Right renal cortex interstitium (tissue), 3 donors: ENCODE measurements at regions not wholly inside any gene's neighbourhood (a gene's known extent, or its start where the extent isn't known, plus 50 kb on each side); places are given as distances from the start of the nearest gene placed in this dataset.
"Not testable (repeated sequence)": the region's sequence is repeated elsewhere in the genome, so short reads cannot be mapped to it uniquely, and the experiment has no call there.

ENCODE experiments used
- DNase-seq, 3 donors: peaks; one replicate each; pipeline ENCODE4 v3.0.0-alpha.2; 2013; ENCODE audit warnings: low read depth in 3 of 3, low spot score in 2 of 3

- DNase-seq, result not testable (repeated sequence)
These were observed 294.7 kb upstream of the TEKT4 start for GRCh38 chr2:94576486-94576885.

- DNase-seq, result peak in 2 of 3 donors; percentile 29 to 36
These were observed 294.1 kb upstream of the TEKT4 start for GRCh38 chr2:94577160-94577559.

- not testable (repeated sequence) for DNase-seq
These were observed 292.0 kb upstream of the TEKT4 start for GRCh38 chr2:94579221-94579620.

- DNase-seq, result not testable (repeated sequence)
These were observed 288.0 kb upstream of the TEKT4 start for GRCh38 chr2:94583081-94583723.

GRCh38 chr2:94584569-94584968, 286.7 kb upstream of the TEKT4 start:
- DNase-seq, result not testable (repeated sequence)

- not testable (repeated sequence) for DNase-seq
These were observed 284.9 kb upstream of the TEKT4 start for GRCh38 chr2:94586032-94586982.

GRCh38 chr2:94587042-94587441, 284.2 kb upstream of the TEKT4 start:
- DNase-seq, result not testable (repeated sequence)

- DNase-seq, result not testable (repeated sequence)
These were observed 277.0 kb upstream of the TEKT4 start for GRCh38 chr2:94594019-94594836.

GRCh38 chr2:94595956-94596355, 275.3 kb upstream of the TEKT4 start:
- DNase-seq, result not testable (repeated sequence)

GRCh38 chr2:94598075-94598713, 273.0 kb upstream of the TEKT4 start:
- not testable (repeated sequence) for DNase-seq

GRCh38 chr2:94600929-94601328, 270.3 kb upstream of the TEKT4 start:
- not testable (repeated sequence) for DNase-seq

GRCh38 chr2:94602466-94602865, 268.8 kb upstream of the TEKT4 start:
- no peak for DNase-seq

GRCh38 chr2:94622113-94622618, 249.1 kb upstream of the TEKT4 start:
- DNase-seq, result no peak

GRCh38 chr2:94628953-94629352, 242.3 kb upstream of the TEKT4 start:
- DNase-seq, result not testable (repeated sequence)

GRCh38 chr2:94641397-94641796, 229.8 kb upstream of the TEKT4 start:
- not testable (repeated sequence) for DNase-seq

- not testable (repeated sequence) for DNase-seq
These were observed 219.1 kb upstream of the TEKT4 start for GRCh38 chr2:94652131-94652530.

GRCh38 chr2:94669858-94670257, 201.4 kb upstream of the TEKT4 start:
- not testable (repeated sequence) for DNase-seq

GRCh38 chr2:94694236-94694635, 177.0 kb upstream of the TEKT4 start:
- not testable (repeated sequence) for DNase-seq

- DNase-seq, result not testable (repeated sequence)
These were observed 162.2 kb upstream of the TEKT4 start for GRCh38 chr2:94708982-94709381.

GRCh38 chr2:94725543-94725942, 145.7 kb upstream of the TEKT4 start:
- DNase-seq, result no peak
